ENCODE measurements at regions not wholly inside any gene's neighbourhood (a gene's known extent, or its start where the extent isn't known, plus 50 kb on each side); places are given as distances from the start of the nearest gene placed in this dataset.

- TF ChIP-seq CTCF (IDR thresholded peaks at IDR 0.05) (no peak), POLR2A (IDR thresholded peaks at IDR 0.05) (no peak)
Observed at GRCh38 chr9:134553996-134554372, 87.6 kb upstream of the COL5A1 start.

All from body of pancreas (tissue), 4 donors.